ENCODE measurements at regions not wholly inside any gene's neighbourhood (a gene's known extent, or its start where the extent isn't known, plus 50 kb on each side); places are given as distances from the start of the nearest gene placed in this dataset.
A peak's percentile ranks its signal among the peaks of the same experiment; 100 is the strongest.

DNA sequence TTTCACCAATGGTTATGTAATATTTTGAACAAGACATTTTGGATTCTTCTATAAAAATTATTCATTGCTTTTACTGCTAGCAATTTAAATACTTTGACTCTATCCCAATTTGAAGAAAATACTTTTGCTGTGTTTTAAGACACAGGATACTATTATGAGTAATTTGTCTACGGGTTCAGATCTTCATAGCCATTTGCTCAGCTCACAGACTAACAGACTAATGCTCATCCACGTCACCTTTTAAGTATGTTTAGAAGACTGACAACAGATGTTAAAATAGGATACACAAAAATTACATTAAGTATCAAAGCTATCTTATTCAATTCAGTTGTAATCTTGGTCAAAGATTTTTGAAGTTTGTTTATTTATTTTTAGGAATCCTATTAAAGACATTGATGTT lies 251.3 kb upstream of the CHRM2 start (continued):
- no peak for TF ChIP-seq HMGXB4 (CRISPR knock-in tag; IDR thresholded peaks at IDR 0.05; ENCODE audit: borderline replicate concordance)
- TF ChIP-seq, protein P1, sequence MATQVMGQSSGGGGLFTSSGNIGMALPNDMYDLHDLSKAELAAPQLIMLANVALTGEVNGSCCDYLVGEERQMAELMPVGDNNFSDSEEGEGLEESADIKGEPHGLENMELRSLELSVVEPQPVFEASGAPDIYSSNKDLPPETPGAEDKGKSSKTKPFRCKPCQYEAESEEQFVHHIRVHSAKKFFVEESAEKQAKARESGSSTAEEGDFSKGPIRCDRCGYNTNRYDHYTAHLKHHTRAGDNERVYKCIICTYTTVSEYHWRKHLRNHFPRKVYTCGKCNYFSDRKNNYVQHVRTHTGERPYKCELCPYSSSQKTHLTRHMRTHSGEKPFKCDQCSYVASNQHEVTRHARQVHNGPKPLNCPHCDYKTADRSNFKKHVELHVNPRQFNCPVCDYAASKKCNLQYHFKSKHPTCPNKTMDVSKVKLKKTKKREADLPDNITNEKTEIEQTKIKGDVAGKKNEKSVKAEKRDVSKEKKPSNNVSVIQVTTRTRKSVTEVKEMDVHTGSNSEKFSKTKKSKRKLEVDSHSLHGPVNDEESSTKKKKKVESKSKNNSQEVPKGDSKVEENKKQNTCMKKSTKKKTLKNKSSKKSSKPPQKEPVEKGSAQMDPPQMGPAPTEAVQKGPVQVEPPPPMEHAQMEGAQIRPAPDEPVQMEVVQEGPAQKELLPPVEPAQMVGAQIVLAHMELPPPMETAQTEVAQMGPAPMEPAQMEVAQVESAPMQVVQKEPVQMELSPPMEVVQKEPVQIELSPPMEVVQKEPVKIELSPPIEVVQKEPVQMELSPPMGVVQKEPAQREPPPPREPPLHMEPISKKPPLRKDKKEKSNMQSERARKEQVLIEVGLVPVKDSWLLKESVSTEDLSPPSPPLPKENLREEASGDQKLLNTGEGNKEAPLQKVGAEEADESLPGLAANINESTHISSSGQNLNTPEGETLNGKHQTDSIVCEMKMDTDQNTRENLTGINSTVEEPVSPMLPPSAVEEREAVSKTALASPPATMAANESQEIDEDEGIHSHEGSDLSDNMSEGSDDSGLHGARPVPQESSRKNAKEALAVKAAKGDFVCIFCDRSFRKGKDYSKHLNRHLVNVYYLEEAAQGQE (IDR thresholded peaks at IDR 0.05), result no peak
- TF ChIP-seq JUNB (IDR thresholded peaks at IDR 0.05), result no peak
- TF ChIP-seq ZFP36 (IDR thresholded peaks at IDR 0.05; ENCODE audit: borderline replicate concordance, partially characterized antibody), result no peak
- TF ChIP-seq HOXA7 (CRISPR knock-in tag; IDR thresholded peaks at IDR 0.05), result no peak
- TF ChIP-seq RAD21 (conservative IDR thresholded peaks at IDR 0.05 in 1 of 2, IDR thresholded peaks at IDR 0.05 in 1 of 2), result no peak

GRCh38 chr7:136605532-136606329 lies 262.7 kb upstream of the CHRM2 start:
- 4% methylated on average over 2 of the region's 2 CpGs for WGBS (ENCODE audit: missing lambda C conversion rate)
- no peak overlapping the region for H3K27ac ChIP-seq
- H3K9me3 ChIP-seq, result no peaks in the 10 kb centered on the region
- H3K4me2 ChIP-seq, result no peak overlapping the region
- ATAC-seq, result no peak
- TF ChIP-seq ZC3H11A (IDR thresholded peaks at IDR 0.05) (no peak), FOSL2 (IDR thresholded peaks at IDR 0.05) (no peak), FOSL2 (CRISPR knock-in tag; IDR thresholded peaks at IDR 0.05) (no peak), HEYL (CRISPR knock-in tag; IDR thresholded peaks at IDR 0.05) (no peak), MAFK (IDR thresholded peaks at IDR 0.05; ENCODE audit: partially characterized antibody) (peak; percentile 48)
- ChIA-PET POLR2A (no interaction called here), CTCF (no interaction called here)
- FAIRE-seq, result no peak
- DNase-seq (ENCODE audit: low read depth in 1 of 2, low spot score in 1 of 2), result no peak
- no peaks in the 10 kb centered on the region for H3K4me1 ChIP-seq
- no peak overlapping the region for H3K4me3 ChIP-seq

DNA sequence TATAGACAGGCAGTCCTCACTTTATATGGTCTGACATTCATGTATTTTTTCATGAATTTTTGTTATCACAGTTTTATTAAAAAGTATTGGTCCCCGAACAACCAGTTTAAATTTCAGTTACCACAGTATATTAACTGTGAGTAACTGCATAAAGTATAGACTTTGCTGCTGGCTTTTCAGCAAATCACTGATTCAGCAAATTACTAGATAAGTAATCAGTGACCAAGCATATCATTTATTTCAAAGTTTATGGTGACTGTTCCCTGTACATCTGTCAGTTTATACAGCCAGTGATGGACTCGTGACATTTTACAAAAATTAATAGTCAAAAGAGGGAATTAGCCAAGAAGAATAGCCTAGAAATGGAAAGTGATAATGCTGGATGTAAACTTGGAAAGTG lies 266.7 kb upstream of the CHRM2 start:
- Histone ChIP-seq H3K4me1 (no peaks in the 10 kb centered on the region), H3K9me3 (no peaks in the 10 kb centered on the region), H3K4me3 (no peak overlapping the region), H3K27ac (no peak overlapping the region), H3K4me2 (no peak overlapping the region)
- FAIRE-seq, result no peak
- TF ChIP-seq RAD21 (conservative IDR thresholded peaks at IDR 0.05 in 1 of 2, IDR thresholded peaks at IDR 0.05 in 1 of 2) (no peak), MAFK (IDR thresholded peaks at IDR 0.05; ENCODE audit: partially characterized antibody) (peak; percentile 81), MAX (IDR thresholded peaks at IDR 0.05) (no peak), NR3C1 (IDR thresholded peaks at IDR 0.05) (no peak)
- DNase-seq (ENCODE audit: low read depth in 1 of 2, low spot score in 1 of 2), result no peak
- CTCF ChIA-PET, result no interaction called here
- 0% methylated on average over 2 of the region's 2 CpGs for WGBS (ENCODE audit: missing lambda C conversion rate)
- ATAC-seq, result no peak
- POLR2A ChIA-PET, result no interaction called here

DNA sequence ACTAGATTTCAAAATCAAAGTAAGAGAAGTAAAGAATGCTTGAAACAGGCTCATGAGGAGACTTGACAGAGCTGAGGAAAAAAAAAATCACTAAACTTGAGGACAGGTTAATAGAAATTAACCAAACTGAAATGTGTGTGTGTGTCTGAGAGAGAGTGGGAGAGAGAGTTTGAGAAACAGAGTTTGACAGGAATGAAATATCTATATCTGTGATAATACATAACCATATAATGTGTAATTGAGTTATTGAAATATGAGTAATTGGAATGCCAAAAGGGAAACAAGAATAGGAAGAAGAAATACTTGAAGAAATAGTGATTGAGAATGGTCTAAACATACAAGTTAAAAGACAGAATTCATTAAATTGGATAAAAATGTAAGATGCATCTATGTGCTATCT lies 268.0 kb upstream of the CHRM2 start:
- TF ChIP-seq, protein P2, sequence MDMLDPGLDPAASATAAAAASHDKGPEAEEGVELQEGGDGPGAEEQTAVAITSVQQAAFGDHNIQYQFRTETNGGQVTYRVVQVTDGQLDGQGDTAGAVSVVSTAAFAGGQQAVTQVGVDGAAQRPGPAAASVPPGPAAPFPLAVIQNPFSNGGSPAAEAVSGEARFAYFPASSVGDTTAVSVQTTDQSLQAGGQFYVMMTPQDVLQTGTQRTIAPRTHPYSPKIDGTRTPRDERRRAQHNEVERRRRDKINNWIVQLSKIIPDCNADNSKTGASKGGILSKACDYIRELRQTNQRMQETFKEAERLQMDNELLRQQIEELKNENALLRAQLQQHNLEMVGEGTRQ (IDR thresholded peaks at IDR 0.05), result no peak
- no peak for TF ChIP-seq EP300 (IDR thresholded peaks at IDR 0.05)
- TF ChIP-seq KDM5A (IDR thresholded peaks at IDR 0.05), result no peak
- TF ChIP-seq RFX5 (IDR thresholded peaks at IDR 0.05), result no peak
- no peak for TF ChIP-seq JUNB (IDR thresholded peaks at IDR 0.05)
- no peak for TF ChIP-seq CEBPB (IDR thresholded peaks at IDR 0.05)
- TF ChIP-seq HOXB13 (CRISPR knock-in tag; IDR thresholded peaks at IDR 0.05; ENCODE audit: low read depth), result no peak
- TF ChIP-seq FOSL2 (IDR thresholded peaks at IDR 0.05), result no peak
- TF ChIP-seq FOSL2 (CRISPR knock-in tag; IDR thresholded peaks at IDR 0.05), result no peak
- no peak for TF ChIP-seq CBX2 (IDR thresholded peaks at IDR 0.05; ENCODE audit: borderline replicate concordance, low read depth)
- TF ChIP-seq NFE2L2 (conservative IDR thresholded peaks at IDR 0.05; ENCODE audit: low read length), result no peak
- TF ChIP-seq TP53 (CRISPR knock-in tag; IDR thresholded peaks at IDR 0.05), result no peak
- no peak for TF ChIP-seq MAZ (IDR thresholded peaks at IDR 0.05; ENCODE audit: borderline replicate concordance, low read depth, low read length)
- Histone ChIP-seq H3K9me3 (no peaks in the 10 kb centered on the region), H3K27ac (no peak overlapping the region), H3K4me2 (no peak overlapping the region), H3K4me1 (no peaks in the 10 kb centered on the region), H3K4me3 (no peak overlapping the region)
- ATAC-seq (no peak), DNase-seq (ENCODE audit: low read depth in 1 of 2, low spot score in 1 of 2) (no peak), FAIRE-seq (no peak)
- CTCF ChIA-PET, result no interaction called here
- POLR2A ChIA-PET, result no interaction called here
